Transverse colon (tissue), 4 donors: ENCODE measurements at regions not wholly inside any gene's neighbourhood (a gene's known extent, or its start where the extent isn't known, plus 50 kb on each side); places are given as distances from the start of the nearest gene placed in this dataset.

ENCODE experiments used
- CTCF ChIP-seq, 5 experiments: fragments of 200-600 bp in 3 of 5; fragments of 450-650 bp in 2 of 5; sonication (generic) in 3 of 5; IDR thresholded peaks; 1 replicate in 2 of 5; 2 replicates in 3 of 5; pipeline ENCODE4 v1.5.1; 2016 to 2017; ENCODE audit warnings: antibody characterized with exemption in 5 of 5, inconsistent platforms in 3 of 5, mild to moderate bottlenecking in 2 of 5, moderate library complexity in 1 of 5
- EP300 ChIP-seq: sonication (generic); formaldehyde crosslinking; IDR thresholded peaks from one replicate; pipeline ENCODE4 v1.6.1; 2017; ENCODE audit warnings: antibody characterized with exemption, low read depth
- POLR2A ChIP-seq: fragments of 450-650 bp; IDR thresholded peaks from one replicate; pipeline ENCODE4 v1.6.1; 2016; ENCODE audit warnings: antibody characterized with exemption, mild to moderate bottlenecking, moderate library complexity
- POLR2AphosphoS5 ChIP-seq, 3 donors: sonication (generic); formaldehyde crosslinking; IDR thresholded peaks; one replicate each; pipeline ENCODE4 v1.6.1; 2016; ENCODE audit warnings: antibody characterized with exemption in 3 of 3

GRCh38 chr17:51499897-51500296 is 239.6 kb downstream of the UTP18 start:
- TF ChIP-seq EP300 (no peak), CTCF (IDR thresholded peaks at IDR 0.05) (no peak), POLR2A (no peak), POLR2AphosphoS5 (IDR thresholded peaks at IDR 0.05) (no peak)
